ENCODE measurements at regions not wholly inside any gene's neighbourhood (a gene's known extent, or its start where the extent isn't known, plus 50 kb on each side); places are given as distances from the start of the nearest gene placed in this dataset.
A peak's percentile ranks its signal among the peaks of the same experiment; 100 is the strongest.

- no peaks in the 10 kb centered on the region for H4K20me1 ChIP-seq (ENCODE audit: insufficient read depth, low read length)
- peaks cover 4% of the 10 kb centered on the region for H3K36me3 ChIP-seq (replicated peaks; ENCODE audit: low read depth, low read length)
- H3K79me2 ChIP-seq (ENCODE audit: low read length): no peaks in the 10 kb centered on the region
- peaks cover 26% of the 10 kb centered on the region for H3K4me1 ChIP-seq (ENCODE audit: low read length)
- H3K27me3 ChIP-seq (ENCODE audit: low read depth, low read length): no peaks in the 10 kb centered on the region
- TF ChIP-seq CTCF (IDR thresholded peaks at IDR 0.05; ENCODE audit: low read depth, low read length): no peak
- TF ChIP-seq EZH2phosphoT487 (IDR thresholded peaks at IDR 0.05; ENCODE audit: low read depth): no peak
- no peak overlapping the region for H3K9ac ChIP-seq (ENCODE audit: low read length)
- no peak overlapping the region for H3K4me3 ChIP-seq (ENCODE audit: low read length)
- no peak overlapping the region for H3K4me2 ChIP-seq (ENCODE audit: low read length)
- no peak overlapping the region for H2AFZ ChIP-seq (ENCODE audit: low read depth, low read length)
- H3K27ac ChIP-seq (ENCODE audit: low read length): no peak overlapping the region
- H3K9me3 ChIP-seq (ENCODE audit: insufficient read depth, low read length): 0 out of 2 replicates have a peak, but pooled peaks cover 1% of the 10 kb centered on the region
Measured at GRCh38 chr5:34510002-34510401, 146.1 kb upstream of the RAI14 start.

- no peaks in the 10 kb centered on the region for H4K20me1 ChIP-seq (ENCODE audit: insufficient read depth, low read length)
- no peak overlapping the region for H3K4me2 ChIP-seq (ENCODE audit: low read length)
- H3K27me3 ChIP-seq (ENCODE audit: low read depth, low read length): no peaks in the 10 kb centered on the region
- no peak overlapping the region for H3K4me3 ChIP-seq (ENCODE audit: low read length)
- H3K4me1 ChIP-seq (ENCODE audit: low read length): peaks cover 26% of the 10 kb centered on the region
- TF ChIP-seq CTCF (IDR thresholded peaks at IDR 0.05; ENCODE audit: low read depth, low read length) (no peak), EZH2phosphoT487 (IDR thresholded peaks at IDR 0.05; ENCODE audit: low read depth) (no peak)
- H3K9me3 ChIP-seq (ENCODE audit: insufficient read depth, low read length): no peaks in the 10 kb centered on the region
- no peaks in the 10 kb centered on the region for H3K36me3 ChIP-seq (replicated peaks; ENCODE audit: low read depth, low read length)
- no peak overlapping the region for H3K9ac ChIP-seq (ENCODE audit: low read length)
- no peak overlapping the region for H3K27ac ChIP-seq (ENCODE audit: low read length)
- 0 out of 2 replicates have a peak overlapping the region, but pooled peaks have one; percentile 12 for H2AFZ ChIP-seq (ENCODE audit: low read depth, low read length)
- no peaks in the 10 kb centered on the region for H3K79me2 ChIP-seq (ENCODE audit: low read length)
Measured at GRCh38 chr5:34511063-34511462, 145.1 kb upstream of the RAI14 start.

GRCh38 chr5:34511481-34511880 is 144.6 kb upstream of the RAI14 start:
- Histone ChIP-seq H2AFZ (ENCODE audit: low read depth, low read length) (peak overlapping the region; percentile 25; the same call in 1 of the 2 replicates), H3K9me3 (ENCODE audit: insufficient read depth, low read length) (no peaks in the 10 kb centered on the region), H3K27ac (ENCODE audit: low read length) (no peak overlapping the region), H4K20me1 (ENCODE audit: insufficient read depth, low read length) (no peaks in the 10 kb centered on the region), H3K36me3 (replicated peaks; ENCODE audit: low read depth, low read length) (no peaks in the 10 kb centered on the region), H3K27me3 (ENCODE audit: low read depth, low read length) (no peaks in the 10 kb centered on the region), H3K79me2 (ENCODE audit: low read length) (no peaks in the 10 kb centered on the region), H3K4me2 (ENCODE audit: low read length) (no peak overlapping the region), H3K4me3 (ENCODE audit: low read length) (no peak overlapping the region), H3K9ac (ENCODE audit: low read length) (no peak overlapping the region), H3K4me1 (ENCODE audit: low read length) (peaks cover 26% of the 10 kb centered on the region)
- no peak for TF ChIP-seq EZH2phosphoT487 (IDR thresholded peaks at IDR 0.05; ENCODE audit: low read depth)
- no peak for TF ChIP-seq CTCF (IDR thresholded peaks at IDR 0.05; ENCODE audit: low read depth, low read length)

GRCh38 chr5:34511915-34512314 is 144.2 kb upstream of the RAI14 start:
- Histone ChIP-seq H3K9ac (ENCODE audit: low read length) (no peak overlapping the region), H2AFZ (ENCODE audit: low read depth, low read length) (peak overlapping the region; percentile 25; the same call in 1 of the 2 replicates), H3K36me3 (replicated peaks; ENCODE audit: low read depth, low read length) (no peaks in the 10 kb centered on the region), H3K4me3 (ENCODE audit: low read length) (no peak overlapping the region), H3K27me3 (ENCODE audit: low read depth, low read length) (no peaks in the 10 kb centered on the region), H3K27ac (ENCODE audit: low read length) (no peak overlapping the region), H3K4me2 (ENCODE audit: low read length) (no peak overlapping the region), H3K9me3 (ENCODE audit: insufficient read depth, low read length) (no peaks in the 10 kb centered on the region), H4K20me1 (ENCODE audit: insufficient read depth, low read length) (no peaks in the 10 kb centered on the region), H3K4me1 (ENCODE audit: low read length) (peaks cover 26% of the 10 kb centered on the region), H3K79me2 (ENCODE audit: low read length) (no peaks in the 10 kb centered on the region)
- TF ChIP-seq CTCF (IDR thresholded peaks at IDR 0.05; ENCODE audit: low read depth, low read length): no peak
- no peak for TF ChIP-seq EZH2phosphoT487 (IDR thresholded peaks at IDR 0.05; ENCODE audit: low read depth)

Measured in OCI-LY3 (cell line).